Keratinocyte (primary cell): ENCODE measurements at regions not wholly inside any gene's neighbourhood (a gene's known extent, or its start where the extent isn't known, plus 50 kb on each side); places are given as distances from the start of the nearest gene placed in this dataset.

Experiments
- DNase-seq: peaks from one replicate; pipeline ENCODE4 v3.0.0-alpha.2; 2011; ENCODE audit warnings: low read depth, missing footprints, low spot score
- FAIRE-seq: peaks from 2 replicates; lab custom pipeline; 2011; peaks lifted over from hg19 to GRCh38; lab: Jason Lieb, UNC
- H2AFZ ChIP-seq: 2 replicates; pipeline ENCODE4 v1.6.0; 2012; ENCODE audit warnings: low read length, control low read depth, inconsistent platforms; ENCODE audit not compliant: control insufficient read depth
- H3K27ac ChIP-seq: 2 replicates; pipeline ENCODE4 v1.5.1; 2011; ENCODE audit warnings: low read length; ENCODE audit not compliant: control insufficient read depth, insufficient read depth
- H3K27me3 ChIP-seq: 3 replicates; pipeline ENCODE4 v1.6.0; 2011; ENCODE audit warnings: low read length; ENCODE audit not compliant: control insufficient read depth, insufficient read depth; ENCODE audit errors: extremely low read depth
- H3K36me3 ChIP-seq, 2 experiments: 2 replicates in 1 of 2; 3 replicates in 1 of 2; pipeline ENCODE4 v1.5.1; 2011; ENCODE audit warnings: low read length in 2 of 2, mild to moderate bottlenecking in 1 of 2; ENCODE audit not compliant: control insufficient read depth in 2 of 2, insufficient read depth in 2 of 2; ENCODE audit errors: extremely low read depth in 1 of 2
- H3K4me1 ChIP-seq: 3 replicates; pipeline ENCODE4 v1.5.1; 2011; ENCODE audit warnings: low read length; ENCODE audit not compliant: control insufficient read depth, insufficient read depth; ENCODE audit errors: extremely low read depth
- H3K4me2 ChIP-seq: 3 replicates; pipeline ENCODE4 v1.6.0; 2011; ENCODE audit warnings: low read depth, low read length; ENCODE audit not compliant: control insufficient read depth, insufficient read depth; ENCODE audit errors: extremely low read depth
- H3K4me3 ChIP-seq, 3 experiments: fragments of 200-600 bp in 1 of 3; sonication (generic) in 1 of 3; 2 replicates in 2 of 3; 3 replicates in 1 of 3; pipeline ENCODE4 v1.5.1; 2011 to 2016; ENCODE audit warnings: low read length in 3 of 3, mild to moderate bottlenecking in 3 of 3, control low read depth in 2 of 3, inconsistent platforms in 1 of 3, low read depth in 1 of 3, mixed read lengths in 1 of 3, mixed run types in 1 of 3, moderate library complexity in 1 of 3; ENCODE audit not compliant: control insufficient read depth in 2 of 3, insufficient read depth in 2 of 3; ENCODE audit errors: extremely low read depth in 1 of 3
- H3K79me2 ChIP-seq: 2 replicates; pipeline ENCODE4 v1.6.0; 2012; ENCODE audit warnings: low read length; ENCODE audit not compliant: control insufficient read depth, insufficient read depth
- H3K9ac ChIP-seq: 3 replicates; pipeline ENCODE4 v1.6.0; 2011; ENCODE audit warnings: low read length; ENCODE audit not compliant: control insufficient read depth, insufficient read depth; ENCODE audit errors: extremely low read depth
- H3K9me1 ChIP-seq: 3 replicates; pipeline ENCODE4 v1.6.0; 2011; ENCODE audit warnings: low read length; ENCODE audit not compliant: control insufficient read depth, insufficient read depth; ENCODE audit errors: extremely low read depth
- H3K9me3 ChIP-seq: 2 replicates; pipeline ENCODE4 v1.5.1; 2012; ENCODE audit warnings: low read depth, low read length; ENCODE audit not compliant: control insufficient read depth
- H4K20me1 ChIP-seq: 3 replicates; pipeline ENCODE4 v1.6.0; 2011; ENCODE audit warnings: low read length; ENCODE audit not compliant: control insufficient read depth, insufficient read depth; ENCODE audit errors: extremely low read depth
- CTCF ChIP-seq, 3 experiments: IDR thresholded peaks in 1 of 3; conservative IDR thresholded peaks in 1 of 3; optimal IDR thresholded peaks in 1 of 3; 2 replicates in 2 of 3; 3 replicates in 1 of 3; pipeline versions ENCODE3 to v1.5.1; 2011; ENCODE audit warnings: low read length in 3 of 3, mild to moderate bottlenecking in 3 of 3, moderate library complexity in 2 of 3, control low read depth in 1 of 3, inconsistent platforms in 1 of 3; ENCODE audit not compliant: insufficient read depth in 2 of 3; ENCODE audit errors: extremely low read depth in 1 of 3
- EZH2 ChIP-seq: IDR thresholded peaks from one replicate; pipeline ENCODE4 v1.6.1; 2012; ENCODE audit warnings: inconsistent platforms, mild to moderate bottlenecking, low read length, moderate library complexity
- dilution Hi-C: fragments of 300-500 bp; cut with MboI; formaldehyde crosslinking; loops from one replicate; pipeline ENCODE4 v1.7.0; 2020; ENCODE audit warnings: low sequenced_read_pairs; ENCODE audit not compliant: extremely low pct_ligation_motif_present

DNA sequence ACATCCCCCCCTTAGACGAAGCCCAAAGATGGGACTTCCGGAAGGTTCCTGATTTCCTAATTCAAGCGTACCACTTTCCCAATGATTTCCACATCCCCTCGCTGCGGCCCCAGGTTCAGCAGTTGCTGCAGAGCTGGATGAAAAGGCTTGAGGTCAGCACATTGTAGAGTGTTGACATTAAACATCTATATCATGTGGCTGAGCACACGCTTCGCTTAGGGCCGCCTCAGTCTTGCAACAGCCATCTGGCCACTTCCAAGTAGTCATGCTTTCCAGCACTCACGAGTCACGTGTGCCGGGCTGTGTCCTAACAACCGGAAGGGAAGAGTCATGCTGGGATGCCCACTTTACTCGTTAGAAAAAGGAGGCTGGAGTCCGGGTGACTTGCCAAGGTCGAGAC is 340.6 kb upstream of the IRX4 start:
- H3K27ac ChIP-seq: no peak overlapping the region
- no peak overlapping the region for H2AFZ ChIP-seq
- H3K9me3 ChIP-seq: peaks cover 3% of the 10 kb centered on the region
- dilution Hi-C loops: no loop called here
- no peaks in the 10 kb centered on the region for H3K79me2 ChIP-seq
- H3K4me3 ChIP-seq: no peak overlapping the region
- no peak overlapping the region for H3K4me2 ChIP-seq
- H4K20me1 ChIP-seq: no peaks in the 10 kb centered on the region
- FAIRE-seq (no peak), DNase-seq (no peak)
- H3K9me1 ChIP-seq: no peaks in the 10 kb centered on the region
- no peaks in the 10 kb centered on the region for H3K27me3 ChIP-seq
- TF ChIP-seq CTCF (optimal IDR thresholded peaks at IDR 0.05 in 1 of 3, IDR thresholded peaks at IDR 0.05 in 1 of 3, conservative IDR thresholded peaks at IDR 0.05 in 1 of 3; ENCODE audit: extremely low read depth in 1 of 3, insufficient read depth in 2 of 3, low read length in 3 of 3): no peak
- TF ChIP-seq EZH2: no peak
- H3K9ac ChIP-seq: no peak overlapping the region
- H3K4me1 ChIP-seq: no peaks in the 10 kb centered on the region
- no peaks in the 10 kb centered on the region for H3K36me3 ChIP-seq

DNA sequence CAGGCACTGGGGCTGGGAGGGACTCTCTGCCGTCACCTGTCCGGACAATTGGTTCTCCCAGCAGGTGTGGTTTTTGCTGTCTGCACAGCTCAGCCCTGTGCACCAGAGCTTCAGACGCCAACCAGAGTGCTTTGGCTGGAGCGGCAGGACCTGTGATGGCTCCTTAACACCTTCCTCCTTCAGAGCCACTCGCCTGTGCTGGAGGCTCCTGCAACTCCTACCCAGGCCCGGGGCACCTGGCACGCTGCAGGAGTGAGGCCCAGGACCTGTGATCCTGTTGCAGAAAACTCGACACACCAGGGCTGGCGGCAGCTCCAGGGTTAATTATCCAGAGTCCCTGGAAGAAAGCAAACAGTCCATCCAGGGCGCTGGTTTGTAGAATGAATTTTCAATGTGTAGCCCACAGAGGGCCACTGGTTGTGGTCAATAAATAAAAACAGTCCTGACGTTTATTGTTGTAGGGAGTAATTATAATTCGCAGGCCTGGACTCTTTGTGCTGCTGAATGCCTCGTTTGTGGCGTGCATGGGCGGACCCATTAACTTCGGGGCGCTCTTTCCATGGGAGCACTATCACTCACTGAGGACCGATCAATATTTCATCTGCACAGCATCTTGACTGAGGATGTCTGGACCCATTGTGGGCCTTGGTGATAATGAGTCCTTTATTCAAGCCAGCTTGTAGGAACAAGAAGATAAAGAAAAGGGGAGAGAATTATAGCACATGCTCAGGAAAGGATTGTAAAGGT is 339.7 kb upstream of the IRX4 start:
- Histone ChIP-seq H3K27me3 (no peaks in the 10 kb centered on the region), H3K9me3 (peaks cover 3% of the 10 kb centered on the region), H3K27ac (no peak overlapping the region), H3K4me2 (no peak overlapping the region), H4K20me1 (no peaks in the 10 kb centered on the region), H3K79me2 (no peaks in the 10 kb centered on the region), H2AFZ (no peak overlapping the region), H3K9me1 (no peaks in the 10 kb centered on the region), H3K4me3 (no peak overlapping the region), H3K4me1 (no peaks in the 10 kb centered on the region), H3K36me3 (no peaks in the 10 kb centered on the region), H3K9ac (no peak overlapping the region)
- TF ChIP-seq CTCF (optimal IDR thresholded peaks at IDR 0.05 in 1 of 3, IDR thresholded peaks at IDR 0.05 in 1 of 3, conservative IDR thresholded peaks at IDR 0.05 in 1 of 3; ENCODE audit: extremely low read depth in 1 of 3, insufficient read depth in 2 of 3, low read length in 3 of 3) (no peak), EZH2 (no peak)
- FAIRE-seq (no peak), DNase-seq (no peak)
- dilution Hi-C loops: no loop called here
